NCI-H446 treated with DMSO at 0.1 percent for 48 hours (cell line): ENCODE measurements at regions not wholly inside any gene's neighbourhood (a gene's known extent, or its start where the extent isn't known, plus 50 kb on each side); places are given as distances from the start of the nearest gene placed in this dataset.

Source experiments
- DNase-seq: peaks from one replicate; lab custom pipeline; 2025; lab: John Stamatoyannopoulos, UW

DNA sequence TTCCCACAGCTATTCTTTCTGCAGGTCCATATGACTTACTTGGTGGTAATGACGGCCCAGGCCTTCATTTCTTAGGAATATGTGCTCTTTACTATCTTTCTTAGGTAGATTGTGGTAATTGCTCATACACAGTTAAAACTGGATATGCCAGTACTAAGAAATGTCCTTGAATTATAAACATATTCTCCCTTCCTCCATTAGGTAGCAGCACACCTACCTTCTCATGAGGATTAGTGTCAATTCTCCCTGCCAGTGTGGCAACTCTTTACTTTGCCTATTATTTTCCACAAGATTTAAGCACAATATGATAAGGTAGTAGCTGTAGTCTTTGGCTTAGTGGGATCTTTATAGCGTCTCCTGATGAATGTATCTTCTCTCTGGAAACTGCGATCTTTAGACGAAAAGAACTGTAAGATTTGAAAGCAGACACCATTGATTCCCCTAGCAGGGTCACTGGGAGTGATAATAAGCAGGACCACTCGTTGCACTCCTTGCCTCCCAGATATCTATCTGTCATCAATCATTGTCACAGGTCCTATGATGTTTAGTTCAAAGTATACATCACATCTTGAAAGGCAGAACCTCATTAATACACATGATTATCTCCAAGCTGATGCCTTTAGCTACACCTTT lies 1240.7 kb downstream of the C4orf33 start:
- no peak for DNase-seq

DNA sequence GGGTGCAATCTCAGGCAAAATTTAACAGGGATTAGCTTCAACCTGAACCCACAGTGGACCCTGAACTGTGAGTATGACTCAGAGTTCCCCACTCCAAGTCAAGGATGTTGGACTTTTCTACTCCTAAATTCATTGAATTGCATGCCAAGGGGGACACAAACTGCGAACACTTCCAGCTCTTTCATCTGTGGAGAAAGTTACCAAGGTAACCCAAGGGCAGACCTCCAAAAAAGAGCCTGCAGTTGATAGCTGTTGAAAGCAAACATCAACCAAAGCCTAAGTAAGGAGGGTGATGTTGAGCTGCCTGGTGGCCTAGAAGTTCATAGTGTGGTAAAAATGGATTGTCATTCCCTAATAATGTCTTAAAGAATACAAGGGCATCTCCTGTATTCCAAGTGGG lies 1242.9 kb downstream of the C4orf33 start:
- no peak for DNase-seq

- no peak for DNase-seq
Observed at GRCh38 chr4:130349745-130350144, 1253.8 kb downstream of the C4orf33 start.

DNA sequence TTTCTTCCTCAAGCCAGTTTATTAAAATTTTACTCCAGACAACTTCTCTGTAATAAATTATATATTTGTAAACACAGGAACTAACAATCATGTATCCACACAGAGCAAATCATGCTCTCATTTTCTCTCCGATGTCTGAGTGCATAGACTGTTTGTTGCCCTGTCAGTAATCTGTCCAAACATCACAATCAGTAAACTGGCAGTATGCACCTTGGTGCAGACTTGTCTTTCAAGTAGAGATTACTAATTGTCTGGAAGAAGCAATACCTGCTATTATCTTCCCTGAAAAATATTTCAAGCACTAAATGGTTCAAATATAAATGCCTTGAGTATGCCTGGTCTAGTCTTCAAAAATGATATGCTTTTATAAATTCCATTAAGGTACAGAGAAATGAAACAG lies 1260.9 kb downstream of the C4orf33 start:
- DNase-seq = no peak

- DNase-seq = no peak
Observed at GRCh38 chr4:130359542-130359941, 1263.6 kb downstream of the C4orf33 start.

DNA sequence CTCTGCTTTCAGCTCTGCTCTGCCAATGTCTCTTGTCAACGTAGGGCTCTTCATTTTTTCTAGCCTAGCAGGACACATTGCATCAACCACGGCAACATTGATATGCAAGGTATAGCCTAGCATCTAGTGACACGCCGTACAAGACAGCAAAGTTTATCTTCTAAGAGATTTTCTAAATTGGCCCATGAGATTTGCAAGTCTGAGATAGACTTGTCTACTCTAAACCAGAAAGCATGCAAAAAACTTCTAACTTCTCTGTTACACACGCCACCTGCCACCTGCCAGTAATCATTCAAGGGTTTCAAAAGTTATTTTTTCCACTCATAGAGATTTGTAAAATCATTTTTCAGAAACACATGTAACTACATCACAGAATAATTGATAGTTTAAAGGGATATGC lies 1265.7 kb downstream of the C4orf33 start:
- no peak for DNase-seq

GRCh38 chr4:130368668-130369067 lies 1272.7 kb downstream of the C4orf33 start:
- DNase-seq = no peak

DNA sequence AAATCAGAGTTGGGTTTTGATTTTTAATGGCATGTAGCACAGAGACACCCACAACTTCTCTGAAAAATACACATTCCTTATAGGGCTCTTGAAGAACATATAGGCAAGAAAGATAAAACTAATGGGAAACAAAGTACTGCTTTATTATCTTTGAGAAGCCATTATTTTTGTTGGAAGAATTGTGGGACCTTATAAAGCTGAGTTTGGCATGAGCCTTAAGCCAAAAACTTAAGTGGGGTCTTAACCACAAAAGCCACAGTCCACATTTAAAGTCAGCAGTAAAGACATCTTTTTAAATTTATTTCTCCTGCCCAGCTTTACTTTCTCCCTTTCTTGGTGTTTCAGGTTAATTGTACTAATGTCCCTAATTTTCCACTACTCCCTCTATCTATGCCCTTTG lies 1297.3 kb downstream of the C4orf33 start:
- no peak for DNase-seq

- no peak for DNase-seq
Observed at GRCh38 chr4:130393642-130394041, 1297.7 kb downstream of the C4orf33 start.

- no peak for DNase-seq
Observed at GRCh38 chr4:130395871-130396270, 1299.9 kb downstream of the C4orf33 start.

DNA sequence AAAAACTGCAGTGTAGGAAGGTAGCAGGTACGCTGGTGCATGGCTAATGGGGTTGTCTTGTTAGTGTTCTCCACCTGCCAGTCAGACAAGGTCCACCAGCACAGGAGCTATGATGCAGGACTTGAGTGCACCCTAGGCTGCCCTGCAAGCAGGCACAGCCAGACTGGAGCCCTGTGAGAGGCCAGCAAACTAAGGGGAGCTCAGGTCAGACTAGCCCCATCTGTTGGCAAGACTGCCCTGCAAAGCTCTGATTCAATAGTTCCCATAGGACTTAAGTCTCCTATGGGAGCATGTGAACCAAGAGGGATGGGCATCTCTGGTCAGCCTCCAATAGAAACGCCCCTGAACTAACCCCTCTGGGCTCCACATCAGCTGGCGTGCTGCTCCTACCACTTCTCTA lies 1307.3 kb downstream of the C4orf33 start:
- DNase-seq = no peak

DNA sequence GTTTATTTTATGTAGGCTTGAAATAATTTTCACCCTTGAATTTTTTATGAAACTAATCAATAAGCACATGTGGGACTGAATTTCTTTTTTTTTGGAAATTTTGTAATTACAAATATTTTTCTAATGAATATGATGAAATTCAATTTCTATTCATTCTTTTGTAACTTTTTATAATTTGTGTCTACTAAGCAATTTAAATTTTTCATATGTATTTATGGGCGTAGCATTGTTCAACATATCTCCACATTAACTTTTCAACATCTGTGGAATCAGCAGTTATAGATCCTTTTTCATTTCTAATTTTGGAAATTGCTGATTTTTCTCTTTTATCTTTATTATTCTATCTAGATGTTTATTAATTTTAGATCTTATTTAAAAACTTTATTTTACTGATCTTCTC lies 1320.3 kb downstream of the C4orf33 start:
- DNase-seq = no peak

GRCh38 chr4:130419211-130419975 lies 1323.4 kb downstream of the C4orf33 start:
- DNase-seq = no peak

GRCh38 chr4:130422261-130422660 lies 1326.3 kb downstream of the C4orf33 start:
- DNase-seq = no peak

GRCh38 chr4:130424211-130424610 lies 1328.3 kb downstream of the C4orf33 start:
- no peak for DNase-seq

- DNase-seq = no peak
Observed at GRCh38 chr4:130432289-130432688, 1336.3 kb downstream of the C4orf33 start.

GRCh38 chr4:130449741-130450140 lies 1353.8 kb downstream of the C4orf33 start:
- no peak for DNase-seq

DNA sequence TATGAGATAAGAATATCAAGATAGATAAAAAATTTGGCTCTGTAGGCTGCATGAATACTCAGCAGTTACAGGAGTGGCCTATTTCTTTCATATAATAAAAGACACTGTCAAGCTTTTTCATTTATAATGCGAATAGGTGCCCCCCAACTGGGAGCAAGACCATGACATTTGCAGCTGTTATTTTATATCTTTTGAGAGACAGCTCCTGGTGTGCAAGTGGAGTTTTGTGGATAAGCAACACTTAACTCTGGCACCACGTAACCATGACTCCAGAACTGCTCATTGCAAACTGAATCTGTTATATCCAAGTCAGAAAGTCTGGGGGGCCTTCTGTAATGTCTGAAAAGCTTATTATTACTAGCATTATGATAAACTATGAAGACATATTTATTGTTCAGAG lies 1372.4 kb downstream of the C4orf33 start:
- DNase-seq = no peak

- DNase-seq = no peak
Observed at GRCh38 chr4:130478406-130478805, 1382.5 kb downstream of the C4orf33 start.

DNA sequence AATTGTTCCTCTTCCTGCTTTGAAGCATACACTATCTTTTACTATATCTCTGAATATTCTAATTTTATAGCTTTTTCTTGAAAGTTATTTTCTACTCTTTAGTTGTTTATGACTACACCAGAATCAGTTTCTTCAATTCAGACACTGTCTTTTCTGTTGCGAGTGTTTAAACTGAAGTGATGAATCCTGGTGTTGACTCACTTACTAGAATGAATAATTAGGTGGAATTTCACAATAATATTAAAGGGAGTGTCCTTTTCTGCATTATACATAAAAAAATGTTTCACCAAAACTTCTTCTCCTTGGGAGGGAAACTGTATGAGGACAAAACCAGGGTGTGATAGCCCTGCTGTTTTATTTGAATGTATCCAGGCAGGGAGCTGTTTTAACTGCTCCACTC lies 1383.1 kb downstream of the C4orf33 start:
- DNase-seq = no peak

DNA sequence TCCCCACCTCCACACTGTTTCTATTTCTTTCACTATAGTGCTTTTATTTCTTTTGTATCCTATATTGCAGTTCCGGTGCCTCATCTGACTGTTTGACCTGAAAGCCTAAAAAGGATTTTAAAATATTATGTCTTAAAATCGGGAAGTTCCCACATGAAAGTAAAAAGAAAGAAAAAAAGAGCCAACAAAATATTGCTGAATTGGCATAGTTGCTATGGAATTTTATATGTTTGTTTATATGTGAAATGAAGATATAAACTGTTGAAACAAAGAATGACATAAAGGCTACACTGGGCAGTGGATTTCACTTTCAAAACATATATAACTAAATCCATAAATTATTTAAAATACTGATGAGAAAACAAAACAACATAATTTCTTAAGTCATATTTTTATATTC lies 1383.7 kb downstream of the C4orf33 start:
- DNase-seq = no peak

GRCh38 chr4:130484826-130485225 lies 1388.9 kb downstream of the C4orf33 start:
- no peak for DNase-seq

DNA sequence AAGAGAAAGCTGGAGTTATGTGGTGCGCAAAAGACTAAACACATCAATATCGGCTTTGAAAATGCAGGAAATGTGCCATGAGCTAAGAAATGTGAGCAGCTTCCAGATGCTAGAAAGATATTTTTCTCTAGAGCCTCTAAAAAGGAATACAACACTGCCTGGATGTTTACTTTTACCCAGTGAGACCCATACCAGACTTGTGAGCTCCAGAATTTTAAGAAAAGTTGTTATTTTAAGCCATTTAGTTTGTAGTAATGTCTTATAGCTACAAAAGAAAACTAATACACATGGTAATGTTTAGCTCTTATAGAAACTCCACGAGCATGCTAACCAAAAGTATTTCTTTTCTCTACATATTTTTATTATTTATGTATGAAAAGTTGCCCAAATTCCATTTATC lies 1389.4 kb downstream of the C4orf33 start:
- no peak for DNase-seq

GRCh38 chr4:130486186-130486585 lies 1390.2 kb downstream of the C4orf33 start:
- no peak for DNase-seq
